WTC11 (cell line): ENCODE measurements at regions not wholly inside any gene's neighbourhood (a gene's known extent, or its start where the extent isn't known, plus 50 kb on each side); places are given as distances from the start of the nearest gene placed in this dataset.

Source experiments
- ATAC-seq: fragments of 200-7000 bp; cut with Tn5 transposase; 2 replicates; pipeline ENCODE4 v1.10.0; 2021; ENCODE audit warnings: mild to moderate bottlenecking, moderate library complexity
- CTCF ChIA-PET: fragments of 300-600 bp; sonication (Branson Sonifier 250); formaldehyde crosslinking; loops from one replicate; lab custom pipeline; 2021; ENCODE audit warnings: antibody characterized with exemption; lab: Charles Lee
- POLR2A ChIA-PET: fragments of 350-600 bp; sonication (Branson Sonifier 250); formaldehyde crosslinking; loops from one replicate; lab custom pipeline; 2021; ENCODE audit warnings: antibody characterized with exemption; lab: Charles Lee
- DNase-seq: peaks from one replicate; pipeline ENCODE4 v3.0.0; 2021; ENCODE audit warnings: low spot score
- H3K27ac Mint-ChIP-seq: 2 replicates; pipeline ENCODE4 v1.8.0; 2021; ENCODE audit warnings: mixed read lengths
- H3K27me3 Mint-ChIP-seq: 2 replicates; pipeline ENCODE4 v1.8.0; 2021; ENCODE audit warnings: low read depth, mild to moderate bottlenecking, moderate library complexity, mixed read lengths
- H3K36me3 Mint-ChIP-seq: 2 replicates; pipeline ENCODE4 v1.8.0; 2021; ENCODE audit warnings: mixed read lengths
- H3K4me1 Mint-ChIP-seq: 2 replicates; pipeline ENCODE4 v1.8.0; 2022; ENCODE audit warnings: mixed read lengths
- H3K4me3 Mint-ChIP-seq: 2 replicates; pipeline ENCODE4 v1.8.0; 2021; ENCODE audit warnings: mild to moderate bottlenecking, moderate library complexity, mixed read lengths
- H3K9me3 Mint-ChIP-seq: 2 replicates; pipeline ENCODE4 v1.8.0; 2021; ENCODE audit warnings: mixed read lengths
- AFF4 ChIP-seq: sonication (generic); formaldehyde crosslinking; IDR thresholded peaks from 2 replicates; pipeline ENCODE4 v1.8.1; 2023; ENCODE audit warnings: mild to moderate bottlenecking, missing genetic modification reagents, borderline replicate concordance
- ATF2 ChIP-seq: sonication (generic); formaldehyde crosslinking; IDR thresholded peaks from 2 replicates; pipeline ENCODE4 v1.8.1; 2022; ENCODE audit warnings: low read depth, missing genetic modification reagents, borderline replicate concordance
- CBFB ChIP-seq: sonication (generic); formaldehyde crosslinking; IDR thresholded peaks from 2 replicates; pipeline ENCODE4 v1.8.1; 2022; ENCODE audit warnings: mild to moderate bottlenecking, low read depth, missing genetic modification reagents
- CDX4 ChIP-seq: fragments of 250-450 bp; sonication (Bioruptor Pico); IDR thresholded peaks from 2 replicates; pipeline ENCODE4 v1.9.0; 2021; ENCODE audit warnings: moderate library complexity, mild to moderate bottlenecking, inconsistent platforms, borderline replicate concordance
- ERG ChIP-seq: fragments of 250-450 bp; sonication (Bioruptor Pico); IDR thresholded peaks from 2 replicates; pipeline ENCODE4 v1.8.0; 2021; ENCODE audit warnings: mild to moderate bottlenecking
- ETV6 ChIP-seq: sonication (generic); formaldehyde crosslinking; IDR thresholded peaks from 2 replicates; pipeline ENCODE4 v1.8.1; 2022; ENCODE audit warnings: mild to moderate bottlenecking, missing genetic modification reagents
- GRHL2 ChIP-seq: fragments of 250-450 bp; sonication (Bioruptor Pico); IDR thresholded peaks from 2 replicates; pipeline ENCODE4 v1.8.0; 2022; ENCODE audit warnings: mild to moderate bottlenecking, moderate library complexity; ENCODE audit not compliant: insufficient replicate concordance, severe bottlenecking
- IRF2 ChIP-seq: sonication (generic); formaldehyde crosslinking; IDR thresholded peaks from 2 replicates; pipeline ENCODE4 v1.8.0; 2022; ENCODE audit warnings: low read depth, missing genetic modification reagents, borderline replicate concordance
- NFATC4 ChIP-seq: fragments of 250-450 bp; sonication (Bioruptor Pico); IDR thresholded peaks from 2 replicates; pipeline ENCODE4 v1.9.0; 2021; ENCODE audit warnings: mild to moderate bottlenecking
- NR1H2 ChIP-seq: sonication (generic); formaldehyde crosslinking; IDR thresholded peaks from 2 replicates; pipeline ENCODE4 v1.9.0; 2021; ENCODE audit warnings: mild to moderate bottlenecking, moderate library complexity, missing genetic modification reagents
- NR2C2 ChIP-seq: sonication (generic); formaldehyde crosslinking; IDR thresholded peaks from 2 replicates; pipeline ENCODE4 v1.8.0; 2022; ENCODE audit warnings: mild to moderate bottlenecking, missing genetic modification reagents
- PRDM15 ChIP-seq: sonication (generic); formaldehyde crosslinking; IDR thresholded peaks from 2 replicates; pipeline ENCODE4 v1.8.0; 2022; ENCODE audit warnings: missing genetic modification reagents
- PREB ChIP-seq: sonication (generic); formaldehyde crosslinking; IDR thresholded peaks from 2 replicates; pipeline ENCODE4 v1.8.1; 2022; ENCODE audit warnings: mild to moderate bottlenecking, missing genetic modification reagents, moderate library complexity, borderline replicate concordance
- ZMAT4 ChIP-seq: fragments of 250-450 bp; sonication (Bioruptor Pico); IDR thresholded peaks from 2 replicates; pipeline ENCODE4 v1.9.0; 2021; ENCODE audit warnings: mild to moderate bottlenecking
- ZNF396 ChIP-seq: fragments of 250-450 bp; sonication (Bioruptor Pico); IDR thresholded peaks from 2 replicates; pipeline ENCODE4 v1.8.0; 2021; ENCODE audit warnings: mild to moderate bottlenecking, moderate library complexity, borderline replicate concordance
- ZNF423 ChIP-seq: fragments of 250-450 bp; sonication (Bioruptor Pico); IDR thresholded peaks from 2 replicates; pipeline ENCODE4 v2.1.2; 2022; ENCODE audit warnings: mild to moderate bottlenecking, moderate library complexity
- ZNF425 ChIP-seq: fragments of 250-450 bp; sonication (Bioruptor Pico); conservative IDR thresholded peaks from 2 replicates; pipeline ENCODE4 v1.9.0; 2021; ENCODE audit warnings: mild to moderate bottlenecking
- ZSCAN18 ChIP-seq: fragments of 250-450 bp; sonication (Bioruptor Pico); IDR thresholded peaks from 2 replicates; pipeline ENCODE4 v2.1.2; 2022; ENCODE audit warnings: mild to moderate bottlenecking, moderate library complexity

GRCh38 chr1:30537279-30537678 lies 186.1 kb downstream of the MATN1 start (continued):
- TF ChIP-seq AFF4 (CRISPR knock-in tag): no peak
- TF ChIP-seq, all 79 proteins: peak for 0

GRCh38 chr1:30536530-30536929 lies 186.9 kb downstream of the MATN1 start:
- CTCF ChIA-PET: no interaction called here

More at GRCh38 chr1:30536530-30536929, 186.9 kb downstream of the MATN1 start:
- TF ChIP-seq PRDM15 (no peak), IRF2 (CRISPR knock-in tag) (no peak), NFATC4 (CRISPR knock-in tag) (no peak), ZMAT4 (CRISPR knock-in tag) (no peak), PREB (CRISPR knock-in tag) (no peak), ZNF396 (CRISPR knock-in tag) (no peak), GRHL2 (no peak), ETV6 (no peak), CDX4 (CRISPR knock-in tag) (no peak), CBFB (CRISPR knock-in tag) (no peak), ZNF425 (CRISPR knock-in tag) (no peak), NR2C2 (CRISPR knock-in tag) (no peak), ZSCAN18 (CRISPR knock-in tag) (no peak), ERG (no peak), NR1H2 (CRISPR knock-in tag) (no peak), ATF2 (no peak), ZNF423 (CRISPR knock-in tag) (no peak)
- peaks cover 7% of the 10 kb centered on the region for H3K9me3 Mint-ChIP-seq
- peaks cover 1% of the 10 kb centered on the region; the same call in 1 of the 2 replicates for H3K36me3 Mint-ChIP-seq
- H3K4me3 Mint-ChIP-seq: no peak overlapping the region
- H3K27me3 Mint-ChIP-seq: no peaks in the 10 kb centered on the region; the same call in 1 of the 2 replicates
- ATAC-seq (no peak), DNase-seq (no peak)
- peaks cover 10% of the 10 kb centered on the region; the same call in 1 of the 2 replicates for H3K4me1 Mint-ChIP-seq
- no peak overlapping the region for H3K27ac Mint-ChIP-seq
- POLR2A ChIA-PET: no interaction called here
